RPMI7951 (cell line): ENCODE measurements at regions not wholly inside any gene's neighbourhood (a gene's known extent, or its start where the extent isn't known, plus 50 kb on each side); places are given as distances from the start of the nearest gene placed in this dataset.

ENCODE experiments used
- DNase-seq: peaks from one replicate; pipeline ENCODE4 v3.0.0-alpha.2; 2012; ENCODE audit warnings: low read depth

DNA sequence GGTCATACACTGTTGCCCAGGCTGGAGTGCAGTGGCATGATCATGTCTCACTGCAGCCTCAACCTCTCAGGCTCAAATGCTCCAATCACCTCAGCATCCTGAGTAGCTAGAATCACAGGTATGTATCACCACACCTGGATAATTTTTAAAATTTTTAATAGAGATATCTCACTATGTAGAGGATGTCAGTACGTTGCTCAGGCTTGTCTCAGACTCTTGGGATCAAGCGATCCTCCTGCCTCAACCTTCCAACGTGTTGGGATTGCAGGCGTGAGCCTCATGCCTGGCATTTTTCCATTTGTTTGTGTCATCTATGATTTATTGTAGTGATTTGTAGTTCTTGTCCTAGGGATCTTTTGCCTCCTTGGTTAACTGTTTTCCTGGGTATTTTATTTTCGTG, 985.2 kb upstream of the B3GALT2 start:
- no peak for DNase-seq

DNA sequence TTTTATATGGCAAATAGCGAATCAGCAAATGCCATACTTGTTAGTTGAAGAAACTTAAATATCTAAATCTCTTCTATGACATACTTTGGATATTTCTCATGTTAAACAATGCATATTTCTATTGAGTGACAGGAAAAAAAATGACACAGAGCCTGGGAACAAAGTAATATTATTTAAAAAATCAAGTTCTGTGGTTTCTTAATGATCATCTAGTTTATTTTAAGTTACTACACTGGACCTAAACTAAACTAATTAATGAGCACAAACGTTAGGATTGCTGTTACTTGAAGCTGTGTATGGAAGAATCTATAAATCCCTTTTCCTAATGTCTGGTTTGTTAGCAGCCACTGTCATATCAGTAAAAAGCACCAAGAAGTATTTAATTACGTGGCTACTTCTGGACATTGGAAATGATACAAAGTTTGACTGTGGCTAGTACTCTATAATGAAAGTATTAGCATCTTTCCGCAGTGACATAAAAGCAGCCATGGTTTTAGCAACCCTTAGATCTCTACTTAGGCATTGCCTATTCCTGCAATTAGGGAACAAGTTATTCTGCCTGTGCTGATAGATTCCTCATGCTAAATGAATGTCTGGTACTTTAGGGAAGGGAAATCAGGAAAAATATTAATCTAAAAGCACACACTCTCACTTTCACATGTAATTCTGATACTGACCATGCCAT, 981.7 kb upstream of the B3GALT2 start:
- no peak for DNase-seq

DNA sequence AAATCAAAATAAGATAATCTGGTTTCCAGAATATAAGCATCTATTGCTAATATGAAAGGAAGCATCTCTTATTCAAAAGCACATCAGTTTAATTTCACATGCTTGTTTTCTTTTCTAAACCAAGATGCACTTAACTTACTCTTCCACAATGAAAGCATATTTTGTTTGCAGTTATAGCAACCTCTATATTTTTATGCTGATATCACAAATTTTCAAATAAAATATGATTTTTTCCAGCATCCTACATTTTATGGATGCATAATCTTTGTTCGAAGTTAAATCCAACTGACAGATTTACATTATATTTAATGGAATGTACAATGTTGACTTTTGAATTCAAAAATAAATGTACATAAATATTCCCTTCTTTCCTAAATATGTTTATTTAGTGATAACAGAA, 978.3 kb upstream of the B3GALT2 start:
- no peak for DNase-seq

DNA sequence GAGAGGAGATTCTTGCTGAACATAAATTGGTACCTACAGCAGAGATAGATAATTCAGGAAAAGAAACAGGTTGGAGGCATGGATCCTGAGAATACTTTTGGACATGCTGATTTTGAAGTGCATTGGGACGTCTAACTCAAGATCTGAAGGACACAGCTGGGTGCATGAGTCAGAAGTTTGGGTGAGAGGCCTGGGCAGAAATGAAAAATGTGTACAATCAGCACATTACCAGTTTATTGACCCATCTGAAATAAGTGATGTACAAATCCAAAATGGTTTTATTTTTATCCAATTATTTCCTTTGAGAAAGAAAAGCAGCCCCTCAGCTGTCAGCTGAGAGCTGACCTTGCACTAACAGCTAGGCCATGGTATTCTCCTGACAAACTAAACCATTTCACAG, 975.2 kb upstream of the B3GALT2 start:
- DNase-seq: no peak

DNA sequence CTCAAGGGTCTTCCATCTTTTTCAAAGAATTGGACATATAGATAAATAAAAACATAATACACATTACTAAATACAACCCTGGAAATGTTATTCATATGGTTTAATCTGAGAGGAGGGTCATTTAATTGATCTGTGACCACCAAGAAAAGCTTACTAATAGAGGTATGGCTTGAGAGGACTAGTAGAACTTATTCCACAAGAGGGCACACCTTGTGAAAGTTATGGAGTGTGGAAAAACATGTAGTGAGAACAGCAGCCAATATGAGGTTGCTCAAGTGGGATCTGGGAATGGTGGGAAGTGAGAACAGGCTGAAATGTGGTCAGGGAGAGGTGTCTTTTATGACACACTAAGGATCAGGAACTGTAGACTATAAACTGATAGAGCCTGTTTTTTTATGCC, 973.5 kb upstream of the B3GALT2 start:
- no peak for DNase-seq

DNA sequence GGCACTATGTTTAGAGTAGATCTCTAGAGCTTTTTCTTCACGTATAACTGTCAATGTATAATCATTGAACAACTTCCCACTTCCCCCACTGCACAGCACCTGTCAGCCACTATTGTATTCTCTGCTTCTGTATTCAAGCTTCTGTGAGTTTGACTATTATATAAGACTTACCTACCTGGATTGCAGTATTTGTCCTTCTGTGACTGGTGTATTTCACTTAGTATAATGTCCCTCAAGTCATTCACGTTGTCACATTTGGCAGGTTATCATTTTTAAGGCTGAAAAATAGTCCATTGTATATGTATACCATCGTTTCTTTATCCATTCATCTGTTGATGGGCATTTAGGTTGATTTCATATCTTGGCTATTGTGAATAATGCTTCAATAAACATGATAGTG, 969.5 kb upstream of the B3GALT2 start:
- DNase-seq: no peak

DNA sequence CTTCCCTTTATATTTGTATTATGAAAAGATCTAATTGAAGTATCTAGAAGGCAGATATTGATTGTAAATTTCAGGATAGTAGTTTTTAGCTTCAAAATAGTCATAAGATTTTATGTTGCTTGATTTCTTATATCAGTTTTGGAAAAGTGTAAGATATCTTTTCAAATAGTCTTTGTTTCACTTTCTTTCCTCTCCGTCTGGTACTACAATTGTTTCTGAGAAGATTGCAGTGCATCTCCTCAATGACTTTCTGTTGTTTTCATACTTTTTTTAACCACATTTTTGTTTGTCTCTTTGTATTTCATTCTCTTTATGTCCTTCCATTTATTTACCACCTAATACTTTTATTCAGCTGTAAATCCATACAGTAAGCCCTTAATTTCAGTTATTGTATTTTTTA, 964.6 kb upstream of the B3GALT2 start:
- DNase-seq: no peak

DNA sequence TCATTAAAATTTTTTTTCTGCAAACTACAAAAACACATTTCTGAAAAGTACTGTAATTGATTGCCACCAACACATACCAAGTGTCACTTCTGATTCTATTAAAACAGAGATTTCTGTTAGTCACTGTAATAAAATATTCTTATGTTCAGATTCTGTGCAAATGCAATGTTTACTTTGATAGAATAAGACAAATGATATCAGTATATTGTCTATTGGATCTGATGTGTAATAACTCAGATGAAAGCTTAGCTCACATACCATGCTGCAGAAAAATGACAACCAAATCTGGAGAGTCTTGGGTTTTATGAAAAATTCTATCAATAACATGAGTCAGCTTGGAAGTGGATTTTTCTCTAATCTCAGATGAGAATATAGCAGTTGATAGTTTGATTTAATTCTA, 963.8 kb upstream of the B3GALT2 start:
- no peak for DNase-seq

DNA sequence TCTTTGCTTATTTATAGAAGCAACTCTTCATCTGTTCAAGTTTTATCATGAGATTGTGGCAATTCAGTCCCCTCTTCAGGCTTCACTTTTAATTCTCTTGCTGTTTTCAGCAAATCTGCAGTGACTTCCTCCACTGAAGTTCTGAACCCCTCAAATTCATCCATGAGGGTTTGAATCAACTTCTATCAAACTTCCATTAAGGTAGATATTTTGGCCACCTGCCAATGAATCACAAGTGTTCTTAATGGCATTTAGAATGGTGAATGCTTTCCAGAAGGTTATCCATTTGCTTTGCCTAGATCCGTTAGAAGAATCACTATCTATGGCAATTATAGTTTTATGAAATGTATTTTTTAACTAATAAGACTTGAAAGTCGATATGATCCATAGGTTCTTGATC, 946.7 kb upstream of the B3GALT2 start:
- no peak for DNase-seq

DNA sequence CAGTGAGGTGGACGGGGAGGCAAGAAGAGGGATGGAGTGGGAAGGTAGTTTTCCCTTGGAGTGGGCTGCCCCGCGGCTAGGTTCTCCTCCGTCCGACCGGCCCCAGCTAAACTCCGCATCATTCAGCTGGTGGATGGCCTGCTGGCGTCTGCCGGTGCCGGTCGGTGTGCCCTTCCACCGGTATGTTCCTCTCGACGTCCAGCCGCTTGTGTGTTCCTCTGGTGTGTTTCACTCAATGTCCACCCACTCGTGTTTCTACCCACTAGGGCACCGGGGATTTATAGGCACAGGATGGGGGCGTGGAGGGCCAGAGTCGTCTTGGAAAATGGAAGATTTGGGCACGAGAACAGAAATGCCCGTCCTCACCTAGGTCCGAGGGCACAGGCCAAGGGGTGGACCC, 931.7 kb upstream of the B3GALT2 start:
- no peak for DNase-seq

DNA sequence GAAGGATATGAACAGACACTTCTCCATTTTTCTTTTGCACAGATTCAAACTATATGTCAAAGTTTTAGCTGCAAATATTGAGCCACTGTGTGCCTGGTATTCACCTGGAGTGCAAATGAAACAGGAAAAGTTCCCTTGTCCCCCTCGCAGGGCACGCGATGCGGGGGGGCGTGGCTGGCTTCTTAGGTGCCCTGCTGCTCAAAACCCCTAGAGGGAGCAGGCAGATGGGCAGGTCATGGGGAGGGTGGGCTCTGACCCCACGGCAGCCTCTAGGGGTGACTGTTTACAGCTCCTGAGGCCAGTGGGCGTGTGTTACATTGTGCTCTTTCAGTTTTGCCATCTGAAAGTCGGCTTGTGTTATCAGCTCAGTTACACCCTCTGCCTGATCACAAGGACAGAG, 931.2 kb upstream of the B3GALT2 start:
- DNase-seq: peak; percentile 2

DNA sequence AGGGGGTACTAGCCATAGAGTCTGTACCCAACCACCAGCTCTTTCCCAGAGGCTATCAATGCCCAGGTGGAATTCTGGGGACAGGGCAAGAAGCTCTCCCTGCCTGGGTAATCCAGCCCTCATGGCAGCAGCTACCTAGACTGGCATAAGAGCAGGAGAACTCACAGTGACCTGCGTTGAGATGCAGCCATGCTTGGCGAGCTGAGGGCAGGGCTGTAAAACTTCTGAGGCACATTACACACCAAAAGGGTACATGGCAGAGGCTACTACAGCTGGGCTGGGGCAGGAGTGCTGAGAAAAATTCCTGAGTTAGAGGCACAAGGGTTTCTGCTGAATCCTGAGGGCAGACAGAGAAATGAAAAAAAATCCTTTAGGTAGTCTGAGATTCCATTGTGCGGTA, 927.9 kb upstream of the B3GALT2 start:
- no peak for DNase-seq

DNA sequence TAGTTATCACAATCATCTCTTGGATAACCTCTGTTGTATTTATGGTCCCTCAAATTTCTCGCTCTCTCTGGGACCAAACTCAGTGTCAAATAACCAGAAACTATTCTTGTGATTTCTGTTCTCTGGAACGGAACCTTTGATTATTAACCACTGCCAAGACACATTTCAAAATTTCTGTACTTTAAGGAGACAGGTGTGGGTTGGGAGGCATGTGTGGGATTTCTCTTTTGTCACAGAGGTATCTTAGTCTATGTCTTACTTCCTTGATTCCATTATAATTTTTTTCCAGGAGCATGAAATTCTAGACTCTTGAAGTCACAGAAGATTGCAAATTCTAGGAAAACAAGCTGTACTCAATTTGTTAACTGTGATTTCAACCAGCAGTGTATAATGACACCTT, 919.0 kb upstream of the B3GALT2 start:
- no peak for DNase-seq

DNA sequence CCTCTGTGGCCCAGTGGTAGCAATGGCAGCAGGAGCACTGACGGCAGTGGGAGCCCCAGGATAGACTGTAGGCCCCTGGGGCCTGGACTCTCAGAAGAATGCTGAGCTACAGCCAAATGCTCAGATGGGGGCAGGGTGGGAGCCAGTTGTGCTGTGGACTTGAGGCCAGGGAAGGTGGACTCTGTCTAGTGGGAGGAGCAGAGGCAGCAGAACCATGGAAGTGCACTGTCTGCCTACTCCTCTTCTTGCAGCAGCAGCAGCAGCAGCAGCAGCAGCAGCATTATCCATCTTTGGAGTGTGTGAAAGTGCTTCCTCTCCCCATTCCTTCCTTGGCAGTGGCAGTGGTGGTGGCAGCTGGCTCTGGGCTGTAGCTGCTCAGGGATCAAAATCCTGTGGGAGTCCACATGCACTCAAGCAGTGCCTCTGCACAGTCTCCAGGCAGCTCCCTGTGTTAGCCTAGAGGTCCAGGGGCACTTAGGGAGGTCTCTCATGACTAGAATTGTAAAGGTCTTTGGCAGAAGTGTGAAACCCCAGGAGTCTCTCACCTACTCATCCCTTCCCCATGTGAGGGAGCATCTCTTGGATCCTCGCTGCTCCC, 917.9 kb upstream of the B3GALT2 start:
- no peak for DNase-seq

DNA sequence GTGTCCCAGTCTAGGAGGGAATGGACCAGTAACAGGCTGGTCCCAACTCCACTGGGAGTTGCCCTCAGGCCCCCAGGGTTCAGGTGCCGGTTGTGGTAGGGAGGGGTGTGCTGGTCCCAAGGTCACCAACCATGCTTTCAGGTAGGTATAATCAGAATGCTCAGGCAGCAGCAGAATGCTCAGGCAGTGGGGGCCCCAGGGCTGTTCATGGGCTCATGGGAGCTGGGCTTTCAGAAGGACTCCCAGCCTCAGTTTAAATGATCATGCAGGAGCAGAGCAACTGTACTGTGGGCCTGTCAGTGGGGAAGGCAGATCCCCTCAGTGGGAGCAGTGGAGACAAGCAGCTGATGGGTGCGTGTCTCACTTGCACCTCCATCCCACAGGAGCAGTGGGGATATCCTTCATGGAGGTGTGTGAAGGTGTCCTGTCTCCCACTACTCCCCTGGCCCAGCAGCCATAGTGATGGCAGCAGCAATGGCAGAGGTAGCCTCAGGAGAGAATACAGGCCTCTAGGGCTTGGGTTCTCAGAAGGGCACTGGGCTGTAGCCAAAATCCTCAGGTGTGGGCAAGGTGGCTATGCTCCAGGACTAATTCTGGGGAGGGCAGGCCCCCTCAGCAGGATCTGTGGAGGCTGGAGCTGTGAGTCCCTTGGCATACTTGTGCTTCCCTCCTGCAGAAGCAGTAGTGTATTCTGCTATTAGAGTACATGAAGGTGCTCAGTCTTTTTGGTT, 917.3 kb upstream of the B3GALT2 start:
- no peak for DNase-seq

DNA sequence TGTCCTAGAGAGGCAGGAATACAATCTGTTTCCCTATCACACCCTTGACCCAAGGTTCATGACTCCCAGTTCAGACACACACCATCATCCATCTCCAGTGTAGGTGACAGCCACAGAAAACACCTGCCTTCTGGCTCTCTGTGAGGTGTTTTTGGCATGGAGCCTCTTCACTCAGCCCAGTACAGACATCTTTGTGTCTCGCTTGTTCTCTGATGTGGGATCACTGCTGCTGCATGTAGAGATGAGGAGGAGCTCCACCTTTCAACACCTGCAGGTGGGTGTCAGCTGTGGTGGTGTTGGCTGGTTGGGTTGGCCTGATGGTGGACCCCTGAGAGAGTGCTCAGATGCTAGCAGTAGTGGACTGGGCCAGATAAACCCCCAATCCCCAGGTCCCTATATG, 916.7 kb upstream of the B3GALT2 start:
- DNase-seq: no peak

DNA sequence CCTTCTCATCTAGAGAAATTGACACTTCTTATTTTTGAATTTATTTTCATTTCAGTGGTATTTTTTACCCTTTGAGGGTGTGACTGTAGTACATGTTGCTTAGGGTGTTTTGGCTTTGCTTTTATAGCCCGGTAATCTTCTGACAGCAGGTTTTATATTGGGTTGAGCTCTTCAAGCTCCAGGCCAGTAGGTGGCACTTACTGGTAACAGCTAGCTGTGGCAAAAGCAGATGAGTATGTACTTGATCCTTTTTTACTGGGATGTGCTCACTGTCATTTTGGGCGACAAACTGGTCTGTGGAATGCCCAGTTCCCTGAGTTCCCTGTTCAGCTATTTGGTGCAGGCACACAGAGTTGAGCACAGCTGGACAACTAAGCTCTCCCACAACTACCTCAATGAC, 916.2 kb upstream of the B3GALT2 start:
- no peak for DNase-seq

DNA sequence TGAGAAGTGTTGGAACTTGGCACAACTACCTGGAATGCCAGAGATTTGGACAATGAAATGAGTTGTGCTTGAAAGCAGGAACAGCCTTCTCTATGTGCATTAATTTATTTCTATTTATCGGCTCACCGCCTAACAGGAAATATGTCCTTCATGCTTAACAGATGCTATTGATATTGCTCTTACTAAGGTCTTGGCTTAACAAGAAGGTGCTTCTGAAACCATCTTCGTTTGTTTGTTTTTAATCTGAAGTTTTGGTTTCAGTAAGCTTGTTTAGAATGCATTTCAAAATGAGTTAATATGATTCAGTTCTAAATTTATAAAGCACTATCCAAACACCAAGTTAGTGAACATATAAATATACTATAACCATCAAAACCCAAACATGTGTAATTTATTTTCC, 898.3 kb upstream of the B3GALT2 start:
- DNase-seq: no peak

DNA sequence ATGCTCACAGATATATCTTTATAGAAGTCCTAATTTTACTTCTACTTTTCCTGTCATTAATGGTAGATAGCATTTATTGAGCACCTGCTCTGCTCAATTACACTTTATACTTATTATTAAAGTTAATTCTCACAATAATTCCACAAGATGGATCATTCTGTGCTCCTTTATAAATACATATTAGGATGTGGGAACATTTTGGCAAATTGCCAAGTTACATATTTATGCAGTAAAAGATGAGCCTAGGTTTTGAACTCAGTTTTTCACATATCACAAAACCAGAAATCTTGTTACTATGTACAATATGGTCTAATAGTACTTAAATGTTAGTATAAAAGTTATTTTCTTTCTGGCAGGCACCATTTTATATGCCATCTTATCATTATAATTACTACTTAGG, 895.0 kb upstream of the B3GALT2 start:
- DNase-seq: no peak

DNA sequence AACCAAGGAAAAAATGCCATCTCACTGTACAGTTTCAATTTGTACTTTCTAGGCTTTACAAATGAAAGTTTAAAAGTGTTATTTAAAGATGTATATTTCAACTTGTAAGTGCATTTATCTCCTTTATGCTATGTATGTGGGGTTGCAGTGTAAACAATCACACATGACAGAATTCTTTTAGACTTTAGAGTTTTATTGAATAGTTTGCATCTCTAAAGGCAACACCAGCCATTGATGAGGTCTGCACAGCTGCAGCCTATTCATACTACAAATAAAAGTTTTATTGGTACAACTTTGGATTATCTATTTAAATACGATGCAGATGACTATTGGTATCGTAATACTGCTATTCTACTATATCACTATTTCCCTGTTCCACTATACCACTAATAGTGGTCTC, 894.4 kb upstream of the B3GALT2 start:
- no peak for DNase-seq

DNA sequence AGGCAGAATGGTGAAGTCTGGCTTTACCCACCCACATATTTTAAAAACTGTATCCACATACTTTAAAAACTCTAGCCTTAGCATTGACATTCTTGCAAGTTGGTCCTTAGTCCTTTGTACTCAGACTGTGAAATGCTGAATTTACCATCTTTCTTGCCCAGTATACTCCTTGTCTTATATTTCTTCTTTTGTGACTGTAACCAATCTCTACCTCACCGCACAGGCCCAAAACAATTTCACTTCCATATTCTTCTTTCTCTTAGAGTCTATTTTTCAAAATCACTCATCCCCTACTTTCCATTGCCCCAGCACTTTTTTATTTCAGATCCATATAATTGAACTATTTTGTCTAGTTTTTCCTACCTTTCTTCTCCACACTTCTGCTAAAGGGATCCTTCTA, 892.4 kb upstream of the B3GALT2 start:
- DNase-seq: no peak

DNA sequence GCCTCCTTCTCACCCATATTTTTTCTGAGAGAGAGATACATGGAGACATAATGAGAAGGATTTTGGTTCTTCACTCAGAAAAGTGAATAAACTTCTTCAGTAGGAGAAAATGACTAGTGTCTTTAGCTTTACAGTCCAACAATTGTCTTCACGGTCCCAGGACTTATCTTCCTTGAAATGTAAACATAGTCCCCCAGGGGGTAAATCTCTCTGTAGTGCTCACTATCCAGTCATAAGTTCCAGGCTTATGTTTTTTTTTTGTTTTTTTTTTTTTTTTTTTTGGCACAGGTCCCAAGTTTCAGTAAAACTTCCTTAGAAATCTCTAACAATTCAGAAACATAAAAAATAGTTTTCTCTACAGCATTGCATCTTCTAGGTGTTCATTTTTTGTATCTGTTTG, 890.2 kb upstream of the B3GALT2 start:
- DNase-seq: no peak

DNA sequence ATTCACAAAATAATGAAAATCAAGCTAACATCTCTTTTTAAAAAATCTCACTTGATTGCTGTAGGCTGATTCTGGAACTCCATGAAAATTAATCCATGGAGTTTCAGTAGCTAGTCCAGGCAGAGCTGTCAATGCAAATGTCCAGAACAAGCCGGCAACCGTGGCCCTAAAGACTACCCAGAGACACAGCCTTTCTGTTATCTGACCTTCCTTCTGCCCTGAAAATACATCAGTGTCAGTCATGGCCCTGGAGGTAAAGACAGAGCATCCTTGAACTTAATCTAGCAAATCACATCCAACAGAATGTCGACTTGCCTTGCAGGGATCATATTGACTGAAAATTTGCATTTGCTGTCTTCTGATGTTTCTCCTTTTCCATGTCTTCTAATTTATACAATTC, 887.4 kb upstream of the B3GALT2 start:
- no peak for DNase-seq

DNA sequence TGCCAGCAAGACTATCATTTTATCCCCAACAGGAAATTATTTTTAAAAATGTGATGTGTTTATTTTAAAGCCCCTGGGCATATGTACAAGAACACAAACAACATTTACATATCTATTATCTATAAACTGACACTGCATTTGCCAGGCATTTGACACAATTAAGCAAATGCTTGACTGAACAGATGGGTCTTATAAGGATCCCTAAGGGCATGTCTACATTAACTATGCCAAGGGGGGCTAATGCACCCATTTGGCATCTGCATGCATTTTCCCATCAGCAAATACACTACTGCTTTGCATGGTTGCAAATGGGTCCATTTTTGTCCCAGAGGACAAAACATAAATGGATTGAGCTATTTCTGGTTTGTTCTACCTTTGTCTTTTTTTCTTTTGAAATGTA, 884.8 kb upstream of the B3GALT2 start:
- DNase-seq: no peak
